ENCODE measurements at regions not wholly inside any gene's neighbourhood (a gene's known extent, or its start where the extent isn't known, plus 50 kb on each side); places are given as distances from the start of the nearest gene placed in this dataset.
A peak's percentile ranks its signal among the peaks of the same experiment; 100 is the strongest.

- no peak overlapping the region for H3K27ac ChIP-seq (ENCODE audit: low read depth in 2 of 2, low read length in 2 of 2)
- H3K36me3 ChIP-seq (ENCODE audit: control insufficient read depth in 2 of 3, insufficient read depth in 3 of 3, low read length in 3 of 3), result no peaks in the 10 kb centered on the region
- no peak for FAIRE-seq
- no peaks in the 10 kb centered on the region for H3K27me3 ChIP-seq (ENCODE audit: control insufficient read depth, insufficient read depth, low read length)
- no peak for DNase-seq
- no peak overlapping the region for H3K4me3 ChIP-seq (ENCODE audit: low read length in 3 of 3)
- intact Hi-C loops (cut with DNase I), result no loop called here
- no peaks in the 10 kb centered on the region for H3K4me1 ChIP-seq (ENCODE audit: control insufficient read depth in 2 of 3, insufficient read depth in 2 of 3, low read depth in 1 of 3, low read length in 3 of 3)
- no peak overlapping the region for H3K9ac ChIP-seq (ENCODE audit: low read length in 3 of 3)
- TF ChIP-seq, protein P1, sequence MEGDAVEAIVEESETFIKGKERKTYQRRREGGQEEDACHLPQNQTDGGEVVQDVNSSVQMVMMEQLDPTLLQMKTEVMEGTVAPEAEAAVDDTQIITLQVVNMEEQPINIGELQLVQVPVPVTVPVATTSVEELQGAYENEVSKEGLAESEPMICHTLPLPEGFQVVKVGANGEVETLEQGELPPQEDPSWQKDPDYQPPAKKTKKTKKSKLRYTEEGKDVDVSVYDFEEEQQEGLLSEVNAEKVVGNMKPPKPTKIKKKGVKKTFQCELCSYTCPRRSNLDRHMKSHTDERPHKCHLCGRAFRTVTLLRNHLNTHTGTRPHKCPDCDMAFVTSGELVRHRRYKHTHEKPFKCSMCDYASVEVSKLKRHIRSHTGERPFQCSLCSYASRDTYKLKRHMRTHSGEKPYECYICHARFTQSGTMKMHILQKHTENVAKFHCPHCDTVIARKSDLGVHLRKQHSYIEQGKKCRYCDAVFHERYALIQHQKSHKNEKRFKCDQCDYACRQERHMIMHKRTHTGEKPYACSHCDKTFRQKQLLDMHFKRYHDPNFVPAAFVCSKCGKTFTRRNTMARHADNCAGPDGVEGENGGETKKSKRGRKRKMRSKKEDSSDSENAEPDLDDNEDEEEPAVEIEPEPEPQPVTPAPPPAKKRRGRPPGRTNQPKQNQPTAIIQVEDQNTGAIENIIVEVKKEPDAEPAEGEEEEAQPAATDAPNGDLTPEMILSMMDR (IDR thresholded peaks at IDR 0.05; ENCODE audit: borderline replicate concordance, extremely low read depth, insufficient read depth), result no peak
- H3K9me3 ChIP-seq (ENCODE audit: control insufficient read depth in 2 of 3, insufficient read depth in 1 of 3, low read length in 3 of 3), result no peaks in the 10 kb centered on the region
Measured at GRCh38 chr5:3323144-3323543, 272.5 kb upstream of the IRX1 start.

GRCh38 chr5:3322642-3323041 lies 273.0 kb upstream of the IRX1 start:
- intact Hi-C loops (cut with DNase I), result no loop called here
- FAIRE-seq (no peak), DNase-seq (no peak)
- Histone ChIP-seq H3K4me3 (ENCODE audit: low read length in 3 of 3) (no peak overlapping the region), H3K9ac (ENCODE audit: low read length in 3 of 3) (no peak overlapping the region), H3K36me3 (ENCODE audit: control insufficient read depth in 2 of 3, insufficient read depth in 3 of 3, low read length in 3 of 3) (no peaks in the 10 kb centered on the region), H3K4me1 (ENCODE audit: control insufficient read depth in 2 of 3, insufficient read depth in 2 of 3, low read depth in 1 of 3, low read length in 3 of 3) (no peaks in the 10 kb centered on the region), H3K27me3 (ENCODE audit: control insufficient read depth, insufficient read depth, low read length) (no peaks in the 10 kb centered on the region), H3K9me3 (ENCODE audit: control insufficient read depth in 2 of 3, insufficient read depth in 1 of 3, low read length in 3 of 3) (no peaks in the 10 kb centered on the region), H3K27ac (ENCODE audit: low read depth in 2 of 2, low read length in 2 of 2) (no peak overlapping the region)
- TF ChIP-seq, protein P1 (IDR thresholded peaks at IDR 0.05; ENCODE audit: borderline replicate concordance, extremely low read depth, insufficient read depth), result no peak

GRCh38 chr5:3321923-3322322 lies 273.7 kb upstream of the IRX1 start:
- no peaks in the 10 kb centered on the region for H3K36me3 ChIP-seq (ENCODE audit: control insufficient read depth in 2 of 3, insufficient read depth in 3 of 3, low read length in 3 of 3)
- DNase-seq (peak in 1 of 5 donors; percentile 17), FAIRE-seq (no peak)
- no peaks in the 10 kb centered on the region for H3K27me3 ChIP-seq (ENCODE audit: control insufficient read depth, insufficient read depth, low read length)
- no peak overlapping the region for H3K4me3 ChIP-seq (ENCODE audit: low read length in 3 of 3)
- TF ChIP-seq, protein P1 (IDR thresholded peaks at IDR 0.05; ENCODE audit: borderline replicate concordance, extremely low read depth, insufficient read depth), result no peak
- no peak overlapping the region for H3K27ac ChIP-seq (ENCODE audit: low read depth in 2 of 2, low read length in 2 of 2)
- H3K4me1 ChIP-seq (ENCODE audit: control insufficient read depth in 2 of 3, insufficient read depth in 2 of 3, low read depth in 1 of 3, low read length in 3 of 3), result no peaks in the 10 kb centered on the region
- no peak overlapping the region for H3K9ac ChIP-seq (ENCODE audit: low read length in 3 of 3)
- no peaks in the 10 kb centered on the region for H3K9me3 ChIP-seq (ENCODE audit: control insufficient read depth in 2 of 3, insufficient read depth in 1 of 3, low read length in 3 of 3)
- intact Hi-C loops (cut with DNase I), result no loop called here

- Histone ChIP-seq H3K4me1 (ENCODE audit: control insufficient read depth in 2 of 3, insufficient read depth in 2 of 3, low read depth in 1 of 3, low read length in 3 of 3) (no peaks in the 10 kb centered on the region), H3K4me3 (ENCODE audit: low read length in 3 of 3) (no peak overlapping the region), H3K27ac (ENCODE audit: low read depth in 2 of 2, low read length in 2 of 2) (no peak overlapping the region), H3K27me3 (ENCODE audit: control insufficient read depth, insufficient read depth, low read length) (no peaks in the 10 kb centered on the region), H3K36me3 (ENCODE audit: control insufficient read depth in 2 of 3, insufficient read depth in 3 of 3, low read length in 3 of 3) (no peaks in the 10 kb centered on the region), H3K9me3 (ENCODE audit: control insufficient read depth in 2 of 3, insufficient read depth in 1 of 3, low read length in 3 of 3) (no peaks in the 10 kb centered on the region), H3K9ac (ENCODE audit: low read length in 3 of 3) (no peak overlapping the region)
- FAIRE-seq, result no peak
- peak in 1 of 5 donors; percentile 7 for DNase-seq
- TF ChIP-seq, protein P1 (IDR thresholded peaks at IDR 0.05; ENCODE audit: borderline replicate concordance, extremely low read depth, insufficient read depth), result no peak
- intact Hi-C loops (cut with DNase I), result no loop called here
Measured at GRCh38 chr5:3321119-3321760, 274.4 kb upstream of the IRX1 start.
